ENCODE measurements at regions not wholly inside any gene's neighbourhood (a gene's known extent, or its start where the extent isn't known, plus 50 kb on each side); places are given as distances from the start of the nearest gene placed in this dataset.
A peak's percentile ranks its signal among the peaks of the same experiment; 100 is the strongest.

DNA sequence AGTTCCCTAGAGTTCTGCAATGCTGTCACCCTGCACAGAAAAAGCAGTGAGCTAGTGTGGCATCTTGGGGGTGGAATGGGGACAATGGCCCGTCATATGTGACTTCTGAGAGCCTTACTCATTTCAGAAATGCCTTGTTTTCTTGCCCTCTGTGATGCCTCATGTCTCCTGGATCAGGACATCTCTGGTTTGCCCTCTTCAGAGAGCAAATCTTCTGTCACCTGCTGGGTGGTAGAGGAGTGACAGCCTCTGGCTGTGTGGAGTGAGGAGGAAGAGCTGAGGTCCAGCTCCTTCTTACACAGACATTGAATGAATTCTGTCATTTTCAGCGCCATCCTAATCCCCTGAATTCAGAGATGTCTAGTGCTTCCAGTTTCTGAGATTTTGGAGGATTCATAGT, 55.6 kb upstream of the PHLPP1 start:
- TF ChIP-seq, protein P1, sequence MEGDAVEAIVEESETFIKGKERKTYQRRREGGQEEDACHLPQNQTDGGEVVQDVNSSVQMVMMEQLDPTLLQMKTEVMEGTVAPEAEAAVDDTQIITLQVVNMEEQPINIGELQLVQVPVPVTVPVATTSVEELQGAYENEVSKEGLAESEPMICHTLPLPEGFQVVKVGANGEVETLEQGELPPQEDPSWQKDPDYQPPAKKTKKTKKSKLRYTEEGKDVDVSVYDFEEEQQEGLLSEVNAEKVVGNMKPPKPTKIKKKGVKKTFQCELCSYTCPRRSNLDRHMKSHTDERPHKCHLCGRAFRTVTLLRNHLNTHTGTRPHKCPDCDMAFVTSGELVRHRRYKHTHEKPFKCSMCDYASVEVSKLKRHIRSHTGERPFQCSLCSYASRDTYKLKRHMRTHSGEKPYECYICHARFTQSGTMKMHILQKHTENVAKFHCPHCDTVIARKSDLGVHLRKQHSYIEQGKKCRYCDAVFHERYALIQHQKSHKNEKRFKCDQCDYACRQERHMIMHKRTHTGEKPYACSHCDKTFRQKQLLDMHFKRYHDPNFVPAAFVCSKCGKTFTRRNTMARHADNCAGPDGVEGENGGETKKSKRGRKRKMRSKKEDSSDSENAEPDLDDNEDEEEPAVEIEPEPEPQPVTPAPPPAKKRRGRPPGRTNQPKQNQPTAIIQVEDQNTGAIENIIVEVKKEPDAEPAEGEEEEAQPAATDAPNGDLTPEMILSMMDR (IDR thresholded peaks at IDR 0.05 in 2 of 3, conservative IDR thresholded peaks at IDR 0.05 in 1 of 3; ENCODE audit: insufficient read depth in 2 of 3, low read depth in 1 of 3, low read length in 3 of 3): peak in 1 of 3 experiments; percentile 3; a peak in 1 of 6 replicates
- no peak for TF ChIP-seq DNMT1 (IDR thresholded peaks at IDR 0.05)
- no peaks in the 10 kb centered on the region for H3K9me1 ChIP-seq (ENCODE audit: control insufficient read depth, insufficient read depth, low read length)
- in situ Hi-C loops (cut with MboI) (loop anchor here (10.0 kb wide), 1 partner anchor 305 kb away; no protein-coding TSS in a partner anchor), intact Hi-C loops (cut with micrococcal nuclease) (no loop called here)
- H3K4me2 ChIP-seq (ENCODE audit: insufficient read depth, low read length): no peak overlapping the region
- FAIRE-seq (no peak), ATAC-seq (0 out of 3 replicates have a peak, but pooled peaks have one; percentile 31), DNase-seq (ENCODE audit: extremely low read depth in 1 of 4, low spot score in 3 of 4) (no peak)
- no peaks in the 10 kb centered on the region for H3K27me3 ChIP-seq (ENCODE audit: control insufficient read depth in 2 of 2, insufficient read depth in 2 of 2, low read length in 2 of 2)
- H3K79me2 ChIP-seq (ENCODE audit: control insufficient read depth, insufficient read depth, low read length): no peaks in the 10 kb centered on the region
- ChIA-PET CTCF (ENCODE audit: low intra/inter-chr PET ratio) (no interaction called here), POLR2A (interaction anchor here (0.6 kb wide), 1 partner anchor 75 kb away, joined by 4 read pairs; no protein-coding TSS in a partner anchor)
- H3K4me1 ChIP-seq (replicated peaks in 1 of 2; ENCODE audit: control insufficient read depth in 2 of 2, insufficient read depth in 2 of 2, low read length in 2 of 2): peaks cover 3 to 14% of the 10 kb centered on the region in 2 experiments; a peak in 3 of 5 replicates
- H3K36me3 ChIP-seq (ENCODE audit: control insufficient read depth, insufficient read depth, low read length): no peaks in the 10 kb centered on the region
- no peak overlapping the region; the same call in 2 of the 3 replicates for H3K27ac ChIP-seq (ENCODE audit: extremely low read depth, low read depth, low read length)
- no peak overlapping the region for H3K4me3 ChIP-seq
- H4K20me1 ChIP-seq (replicated peaks; ENCODE audit: control insufficient read depth, insufficient read depth, low read length): no peaks in the 10 kb centered on the region
- H2AFZ ChIP-seq (ENCODE audit: low read depth, low read length): 0 out of 2 replicates have a peak overlapping the region, but pooled peaks have one; percentile 55
- no peak overlapping the region for H3K9ac ChIP-seq (ENCODE audit: insufficient read depth in 1 of 2, low read depth in 2 of 2, low read length in 2 of 2)
- no peaks in the 10 kb centered on the region for H3K9me3 ChIP-seq (replicated peaks; ENCODE audit: control insufficient read depth, insufficient read depth, low read depth, low read length)
- WGBS (ENCODE audit: insufficient coverage, low coverage, missing lambda C conversion rate): 77% methylated on average over 2 of the region's 2 CpGs
- BruUV-seq (replicated peaks): no TSS peak

DNA sequence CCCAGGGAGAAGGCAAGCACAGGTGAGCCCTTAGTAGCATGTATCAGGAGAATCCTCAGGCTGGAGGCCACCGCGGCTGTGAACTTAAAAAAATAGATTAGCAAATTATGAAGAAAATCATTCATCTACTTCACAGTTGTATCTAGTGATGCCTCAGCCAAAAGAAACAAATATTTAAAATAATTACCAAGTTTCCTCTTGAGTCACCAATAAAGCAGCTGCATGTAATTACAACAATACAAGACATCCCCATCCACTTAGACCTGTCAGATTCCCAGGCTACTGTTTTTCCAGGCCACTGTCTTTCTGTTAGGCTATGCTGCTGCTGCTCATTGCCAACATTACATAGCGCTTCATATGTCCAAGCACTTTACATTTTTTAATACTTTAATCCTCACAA, 54.6 kb upstream of the PHLPP1 start:
- in situ Hi-C loops (cut with MboI) (no loop called here), intact Hi-C loops (cut with micrococcal nuclease) (no loop called here)
- no peaks in the 10 kb centered on the region for H3K9me3 ChIP-seq (replicated peaks; ENCODE audit: control insufficient read depth, insufficient read depth, low read depth, low read length)
- H3K79me2 ChIP-seq (ENCODE audit: control insufficient read depth, insufficient read depth, low read length): no peaks in the 10 kb centered on the region
- ATAC-seq (no peak), DNase-seq (ENCODE audit: extremely low read depth in 1 of 4, low spot score in 3 of 4) (no peak), FAIRE-seq (no peak)
- WGBS (ENCODE audit: insufficient coverage, low coverage, missing lambda C conversion rate): 93% methylated on average over 3 of the region's 3 CpGs
- BruUV-seq (replicated peaks): no TSS peak
- no peak for TF ChIP-seq ZNF584 (CRISPR knock-in tag; IDR thresholded peaks at IDR 0.05; ENCODE audit: low read depth)
- TF ChIP-seq SUPT5H (IDR thresholded peaks at IDR 0.05): no peak
- TF ChIP-seq CSDE1 (IDR thresholded peaks at IDR 0.05): no peak
- TF ChIP-seq MAFF (IDR thresholded peaks at IDR 0.05; ENCODE audit: low read length): no peak
- no peak for TF ChIP-seq SRF (CRISPR knock-in tag; IDR thresholded peaks at IDR 0.05)
- TF ChIP-seq PHF21A (IDR thresholded peaks at IDR 0.05; ENCODE audit: borderline replicate concordance, low read depth): no peak
- no peak for TF ChIP-seq NBN (IDR thresholded peaks at IDR 0.05; ENCODE audit: low read depth)
- H3K9ac ChIP-seq (ENCODE audit: insufficient read depth in 1 of 2, low read depth in 2 of 2, low read length in 2 of 2): no peak overlapping the region
- no peaks in the 10 kb centered on the region for H3K9me1 ChIP-seq (ENCODE audit: control insufficient read depth, insufficient read depth, low read length)
- no peaks in the 10 kb centered on the region for H3K36me3 ChIP-seq (ENCODE audit: control insufficient read depth, insufficient read depth, low read length)
- H2AFZ ChIP-seq (ENCODE audit: low read depth, low read length): no peak overlapping the region
- H3K4me3 ChIP-seq: no peak overlapping the region
- no peaks in the 10 kb centered on the region for H3K27me3 ChIP-seq (ENCODE audit: control insufficient read depth in 2 of 2, insufficient read depth in 2 of 2, low read length in 2 of 2)
- H3K4me2 ChIP-seq (ENCODE audit: insufficient read depth, low read length): no peak overlapping the region
- no peaks in the 10 kb centered on the region for H4K20me1 ChIP-seq (replicated peaks; ENCODE audit: control insufficient read depth, insufficient read depth, low read length)
- POLR2A ChIA-PET: no interaction called here
- H3K27ac ChIP-seq (ENCODE audit: extremely low read depth, low read depth, low read length): no peak overlapping the region
- peaks cover 3 to 15% of the 10 kb centered on the region in 2 experiments; a peak in 3 of 5 replicates for H3K4me1 ChIP-seq (replicated peaks in 1 of 2; ENCODE audit: control insufficient read depth in 2 of 2, insufficient read depth in 2 of 2, low read length in 2 of 2)
- CTCF ChIA-PET (ENCODE audit: low intra/inter-chr PET ratio): no interaction called here

All from K562 (cell line).